Breast epithelium (tissue), 4 donors: ENCODE measurements at regions not wholly inside any gene's neighbourhood (a gene's known extent, or its start where the extent isn't known, plus 50 kb on each side); places are given as distances from the start of the nearest gene placed in this dataset.

Source experiments
- DNase-seq, 2 donors: peaks; one replicate each; pipeline ENCODE4 v3.0.0-alpha.2; 2019; ENCODE audit warnings: low spot score in 2 of 2
- H3K27ac ChIP-seq, 2 donors: fragments of 200-600 bp; sonication (generic) in 1 of 2; one replicate each; pipeline ENCODE4 v1.5.1; 2016 to 2019; ENCODE audit warnings: mild to moderate bottlenecking in 1 of 2
- H3K27me3 ChIP-seq, 2 donors: fragments of 200-600 bp; sonication (generic) in 1 of 2; one replicate each; pipeline versions ENCODE4 v1.5.1 to v1.6.0; 2017 to 2019; ENCODE audit warnings: control low read depth in 1 of 2, mild to moderate bottlenecking in 1 of 2
- H3K36me3 ChIP-seq: fragments of 200-600 bp; one replicate; pipeline ENCODE4 v1.5.1; 2019
- H3K4me1 ChIP-seq, 2 donors: fragments of 200-600 bp; sonication (generic); one replicate each; pipeline ENCODE4 v1.5.1; 2016 to 2019; ENCODE audit warnings: control low read depth in 1 of 2
- H3K4me3 ChIP-seq, 3 donors: fragments of 200-600 bp; sonication (generic); 1 replicate in 2 of 3; 2 replicates in 1 of 3; pipeline ENCODE4 v1.5.1; 2016 to 2019; ENCODE audit warnings: mild to moderate bottlenecking in 3 of 3, moderate library complexity in 2 of 3
- H3K9me3 ChIP-seq, 2 donors: fragments of 200-600 bp; sonication (generic) in 1 of 2; one replicate each; pipeline ENCODE4 v1.5.1; 2016 to 2019; ENCODE audit warnings: control low read depth in 1 of 2
- POLR2A ChIP-seq: fragments of 450-650 bp; IDR thresholded peaks from one replicate; pipeline ENCODE4 v1.6.1; 2016; ENCODE audit warnings: antibody characterized with exemption, mild to moderate bottlenecking, moderate library complexity
- POLR2AphosphoS5 ChIP-seq, 3 donors: sonication (generic); formaldehyde crosslinking; IDR thresholded peaks; one replicate each; pipeline ENCODE4 v1.6.1; 2017; ENCODE audit warnings: antibody characterized with exemption in 3 of 3
- intact Hi-C: fragments of 100-400 bp; cut with DNase I; formaldehyde crosslinking; loops from one replicate; pipeline ENCODE4 v1.15.1; 2023; ENCODE audit warnings: low total_unique reads
- TF ChIP-seq, protein P1 (sequence below), 3 donors: fragments of 450-650 bp; IDR thresholded peaks; one replicate each; pipeline ENCODE4 v1.5.1; 2016 to 2017; ENCODE audit warnings: antibody characterized with exemption in 3 of 3, mild to moderate bottlenecking in 3 of 3, moderate library complexity in 3 of 3

- H3K27ac ChIP-seq = no peak overlapping the region
- no peaks in the 10 kb centered on the region for H3K36me3 ChIP-seq
- no peaks in the 10 kb centered on the region for H3K4me1 ChIP-seq
- TF ChIP-seq, protein P1, sequence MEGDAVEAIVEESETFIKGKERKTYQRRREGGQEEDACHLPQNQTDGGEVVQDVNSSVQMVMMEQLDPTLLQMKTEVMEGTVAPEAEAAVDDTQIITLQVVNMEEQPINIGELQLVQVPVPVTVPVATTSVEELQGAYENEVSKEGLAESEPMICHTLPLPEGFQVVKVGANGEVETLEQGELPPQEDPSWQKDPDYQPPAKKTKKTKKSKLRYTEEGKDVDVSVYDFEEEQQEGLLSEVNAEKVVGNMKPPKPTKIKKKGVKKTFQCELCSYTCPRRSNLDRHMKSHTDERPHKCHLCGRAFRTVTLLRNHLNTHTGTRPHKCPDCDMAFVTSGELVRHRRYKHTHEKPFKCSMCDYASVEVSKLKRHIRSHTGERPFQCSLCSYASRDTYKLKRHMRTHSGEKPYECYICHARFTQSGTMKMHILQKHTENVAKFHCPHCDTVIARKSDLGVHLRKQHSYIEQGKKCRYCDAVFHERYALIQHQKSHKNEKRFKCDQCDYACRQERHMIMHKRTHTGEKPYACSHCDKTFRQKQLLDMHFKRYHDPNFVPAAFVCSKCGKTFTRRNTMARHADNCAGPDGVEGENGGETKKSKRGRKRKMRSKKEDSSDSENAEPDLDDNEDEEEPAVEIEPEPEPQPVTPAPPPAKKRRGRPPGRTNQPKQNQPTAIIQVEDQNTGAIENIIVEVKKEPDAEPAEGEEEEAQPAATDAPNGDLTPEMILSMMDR (IDR thresholded peaks at IDR 0.05) = no peak
- TF ChIP-seq POLR2AphosphoS5 (IDR thresholded peaks at IDR 0.05) (no peak), POLR2A (no peak)
- no peak for DNase-seq
- no peaks in the 10 kb centered on the region for H3K27me3 ChIP-seq
- H3K9me3 ChIP-seq = no peaks in the 10 kb centered on the region
- intact Hi-C loops = no loop called here
- no peak overlapping the region for H3K4me3 ChIP-seq
Observed at GRCh38 chr5:164214698-164215097, 709.3 kb downstream of the MAT2B start.

DNA sequence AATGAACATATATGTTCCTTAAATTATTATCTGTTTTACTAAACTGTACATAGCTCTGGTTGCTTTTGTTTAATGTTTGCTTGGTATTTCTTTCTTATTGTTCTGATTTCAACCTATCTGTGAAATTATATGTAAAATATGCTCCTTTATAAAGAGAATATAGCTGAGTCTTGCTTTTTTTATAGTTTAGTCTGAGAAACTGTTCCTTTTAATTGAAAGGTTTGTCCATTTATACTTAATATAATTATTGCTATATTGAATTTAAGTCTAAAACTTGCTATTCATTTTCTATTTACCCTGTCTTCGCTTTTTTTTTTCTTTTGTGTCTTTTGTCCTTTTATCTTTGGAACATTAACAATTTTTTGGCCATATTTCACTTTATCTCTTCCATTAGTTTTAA, 712.0 kb downstream of the MAT2B start:
- no peaks in the 10 kb centered on the region for H3K4me1 ChIP-seq
- H3K36me3 ChIP-seq = no peaks in the 10 kb centered on the region
- H3K9me3 ChIP-seq = no peaks in the 10 kb centered on the region
- H3K27me3 ChIP-seq = no peaks in the 10 kb centered on the region
- TF ChIP-seq POLR2A (no peak), POLR2AphosphoS5 (IDR thresholded peaks at IDR 0.05) (no peak)
- TF ChIP-seq, protein P1 (IDR thresholded peaks at IDR 0.05) = no peak
- no peak overlapping the region for H3K4me3 ChIP-seq
- no peak for DNase-seq
- intact Hi-C loops = no loop called here
- no peak overlapping the region for H3K27ac ChIP-seq

- intact Hi-C loops = no loop called here
- H3K4me3 ChIP-seq = no peak overlapping the region
- H3K9me3 ChIP-seq = no peaks in the 10 kb centered on the region
- H3K27me3 ChIP-seq = no peaks in the 10 kb centered on the region
- H3K36me3 ChIP-seq = no peaks in the 10 kb centered on the region
- no peaks in the 10 kb centered on the region for H3K4me1 ChIP-seq
- no peak for DNase-seq
- no peak for TF ChIP-seq POLR2A
- TF ChIP-seq POLR2AphosphoS5 (IDR thresholded peaks at IDR 0.05) = no peak
- TF ChIP-seq, protein P1 (IDR thresholded peaks at IDR 0.05) = no peak
- no peak overlapping the region for H3K27ac ChIP-seq
Observed at GRCh38 chr5:164220522-164220921, 715.1 kb downstream of the MAT2B start.

GRCh38 chr5:164224236-164224635, 718.8 kb downstream of the MAT2B start:
- intact Hi-C loops = no loop called here
- Histone ChIP-seq H3K9me3 (peaks cover 0 to 5% of the 10 kb centered on the region in 2 donors), H3K27ac (no peak overlapping the region), H3K27me3 (no peaks in the 10 kb centered on the region), H3K4me1 (no peaks in the 10 kb centered on the region), H3K4me3 (no peak overlapping the region), H3K36me3 (no peaks in the 10 kb centered on the region)
- DNase-seq = no peak
- no peak for TF ChIP-seq POLR2AphosphoS5 (IDR thresholded peaks at IDR 0.05)
- no peak for TF ChIP-seq POLR2A
- TF ChIP-seq, protein P1 (IDR thresholded peaks at IDR 0.05) = no peak

- Histone ChIP-seq H3K4me1 (no peaks in the 10 kb centered on the region), H3K27ac (no peak overlapping the region), H3K36me3 (no peaks in the 10 kb centered on the region), H3K9me3 (peaks cover 0 to 5% of the 10 kb centered on the region in 2 donors), H3K27me3 (no peaks in the 10 kb centered on the region), H3K4me3 (no peak overlapping the region)
- TF ChIP-seq POLR2AphosphoS5 (IDR thresholded peaks at IDR 0.05) = no peak
- intact Hi-C loops = no loop called here
- no peak for DNase-seq
Observed at GRCh38 chr5:164224772-164225171, 719.4 kb downstream of the MAT2B start.

DNA sequence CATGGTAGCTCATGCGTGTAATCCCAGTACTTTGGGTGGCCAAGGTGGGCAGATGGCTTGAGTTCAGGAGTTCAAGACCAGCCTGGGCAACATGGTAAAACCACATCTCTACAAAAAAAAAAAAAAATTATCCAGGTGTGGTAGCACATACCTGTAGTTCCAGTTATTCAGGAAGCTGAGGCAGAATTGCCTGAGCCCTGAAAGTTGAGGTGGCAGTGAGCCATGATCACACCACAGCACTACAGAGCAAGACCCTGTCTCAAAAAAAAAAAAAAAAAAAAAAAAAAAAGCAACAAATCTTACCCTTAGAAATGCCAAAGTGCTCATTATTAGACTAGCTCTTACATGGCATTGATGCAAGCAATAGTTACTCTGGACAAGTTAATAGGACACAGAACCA, 724.9 kb downstream of the MAT2B start:
- H3K9me3 ChIP-seq = peaks cover 0 to 5% of the 10 kb centered on the region in 2 donors
- H3K4me3 ChIP-seq = no peak overlapping the region
- H3K27me3 ChIP-seq = no peaks in the 10 kb centered on the region
- no peak for TF ChIP-seq POLR2AphosphoS5 (IDR thresholded peaks at IDR 0.05)
- TF ChIP-seq POLR2A = no peak
- TF ChIP-seq, protein P1 (IDR thresholded peaks at IDR 0.05) = no peak
- H3K27ac ChIP-seq = no peak overlapping the region
- H3K4me1 ChIP-seq = no peaks in the 10 kb centered on the region
- intact Hi-C loops = no loop called here
- H3K36me3 ChIP-seq = no peaks in the 10 kb centered on the region
- DNase-seq = no peak
